Activated CD8-positive, alpha-beta T cell treated with anti-CD3 and anti-CD28 coated beads for 36 hours (primary cell): ENCODE measurements at regions not wholly inside any gene's neighbourhood (a gene's known extent, or its start where the extent isn't known, plus 50 kb on each side); places are given as distances from the start of the nearest gene placed in this dataset.

Source experiments
- ATAC-seq: fragments of 200-7000 bp; cut with Tn5 transposase; one replicate; pipeline ENCODE4 v1.10.0; 2021; ENCODE audit warnings: mild to moderate bottlenecking, moderate library complexity
- CTCF ChIA-PET: fragments of 350-600 bp; sonication (Branson Sonifier 250); formaldehyde crosslinking; loops from one replicate; lab custom pipeline; 2021; ENCODE audit warnings: antibody characterized with exemption; lab: Charles Lee
- POLR2A ChIA-PET: fragments of 350-600 bp; sonication (Branson Sonifier 250); formaldehyde crosslinking; loops from one replicate; lab custom pipeline; 2021; ENCODE audit warnings: antibody characterized with exemption; lab: Charles Lee
- DNase-seq: peaks from one replicate; pipeline ENCODE4 v3.0.0-alpha.2; 2020
- H3K27ac Mint-ChIP-seq: one replicate; pipeline ENCODE4 v1.8.0; 2021; ENCODE audit warnings: mild to moderate bottlenecking, mixed read lengths
- H3K27me3 Mint-ChIP-seq: one replicate; pipeline ENCODE4 v1.8.0; 2021; ENCODE audit warnings: mixed read lengths
- H3K36me3 Mint-ChIP-seq: one replicate; pipeline ENCODE4 v1.8.0; 2021; ENCODE audit warnings: low read depth, mixed read lengths
- H3K4me1 Mint-ChIP-seq: one replicate; pipeline ENCODE4 v1.8.0; 2021; ENCODE audit warnings: low read depth, mixed read lengths
- H3K4me3 Mint-ChIP-seq: one replicate; pipeline ENCODE4 v1.8.0; 2021; ENCODE audit warnings: mild to moderate bottlenecking, moderate library complexity, mixed read lengths
- H3K9me3 Mint-ChIP-seq: one replicate; pipeline ENCODE4 v1.8.0; 2021; ENCODE audit warnings: mixed read lengths
- CTCF ChIP-seq: fragments of 200-600 bp; IDR thresholded peaks from one replicate; pipeline ENCODE4 v1.8.0; 2022; ENCODE audit warnings: antibody characterized with exemption, mild to moderate bottlenecking
- intact Hi-C: fragments of 100-400 bp; cut with micrococcal nuclease; formaldehyde crosslinking; loops from one replicate; pipeline ENCODE4 v1.10.0; 2022

GRCh38 chr19:46967578-46968032 lies 52.0 kb upstream of the NPAS1 start:
- ChIA-PET POLR2A (interaction anchor here (0.7 kb wide), 1 partner anchor 8 kb away, joined by 3 read pairs; no protein-coding TSS in a partner anchor), CTCF (interaction anchor here (1.4 kb wide), 1 partner anchor 45 kb away, joined by 3 read pairs; no protein-coding TSS in a partner anchor)
- intact Hi-C loops: no loop called here
- ATAC-seq (peak; percentile 84), DNase-seq (peak; percentile 59)
- Mint-ChIP-seq H3K36me3 (peaks cover 2% of the 10 kb centered on the region), H3K9me3 (no peaks in the 10 kb centered on the region), H3K4me3 (peak overlapping the region; percentile 34), H3K27ac (peak overlapping the region; percentile 81), H3K27me3 (no peaks in the 10 kb centered on the region), H3K4me1 (peaks cover 26% of the 10 kb centered on the region)
- TF ChIP-seq CTCF: no peak
